Sigmoid colon (tissue), 6 donors: ENCODE measurements at regions not wholly inside any gene's neighbourhood (a gene's known extent, or its start where the extent isn't known, plus 50 kb on each side); places are given as distances from the start of the nearest gene placed in this dataset.

Experiments used
- DNase-seq: peaks from one replicate; pipeline ENCODE4 v3.0.0-alpha.2; 2019
- H3K27ac ChIP-seq, 4 donors: fragments of 200-600 bp; sonication (generic); one replicate each; pipeline ENCODE4 v1.5.1; 2016 to 2019; ENCODE audit warnings: mild to moderate bottlenecking in 1 of 4
- H3K27me3 ChIP-seq, 3 donors: fragments of 200-600 bp; sonication (generic); one replicate each; pipeline ENCODE4 v1.5.1; 2019; ENCODE audit warnings: mild to moderate bottlenecking in 1 of 3
- H3K36me3 ChIP-seq, 4 donors: fragments of 200-600 bp; sonication (generic); one replicate each; pipeline ENCODE4 v1.5.1; 2016 to 2019
- H3K4me1 ChIP-seq, 4 donors: fragments of 200-600 bp; sonication (generic); one replicate each; pipeline ENCODE4 v1.5.1; 2017 to 2019
- H3K4me3 ChIP-seq, 4 donors: fragments of 200-600 bp; sonication (generic); one replicate each; pipeline ENCODE4 v1.5.1; 2017 to 2019; ENCODE audit warnings: mild to moderate bottlenecking in 2 of 4, moderate library complexity in 1 of 4
- H3K9me3 ChIP-seq, 4 donors: fragments of 200-600 bp in 3 of 4; sonication (generic) in 3 of 4; one replicate each; pipeline versions ENCODE4 v1.5.1 to v1.6.1; 2013 to 2019
- EP300 ChIP-seq, 4 donors: sonication (generic); formaldehyde crosslinking; IDR thresholded peaks; one replicate each; pipeline ENCODE4 v1.6.1; 2017; ENCODE audit warnings: antibody characterized with exemption in 4 of 4
- POLR2A ChIP-seq, 2 donors: fragments of 450-650 bp; IDR thresholded peaks; one replicate each; pipeline ENCODE4 v1.6.1; 2016; ENCODE audit warnings: antibody characterized with exemption in 2 of 2, mild to moderate bottlenecking in 2 of 2, moderate library complexity in 2 of 2
- POLR2AphosphoS5 ChIP-seq, 4 donors: sonication (generic); formaldehyde crosslinking; IDR thresholded peaks; one replicate each; pipeline ENCODE4 v1.6.1; 2017; ENCODE audit warnings: antibody characterized with exemption in 4 of 4
- WGBS, 2 donors: extraction: QIAGEN DNeasy Blood & Tissue Kit; methylation state at CpG; one replicate each; pipeline ENCODE4 v1.1.7; 2013; 5-methylcytosine and 5-hydroxymethylcytosine counted together
- intact Hi-C: fragments of 100-400 bp; cut with DNase I; formaldehyde crosslinking; loops from one replicate; pipeline ENCODE4 v1.15.1; 2023
- TF ChIP-seq, protein P1 (sequence below), 4 experiments: fragments of 450-650 bp in 3 of 4; fragments of 200-600 bp in 1 of 4; IDR thresholded peaks; one replicate each; pipeline ENCODE4 v1.5.1; 2016 to 2019; ENCODE audit warnings: antibody characterized with exemption in 4 of 4, mild to moderate bottlenecking in 3 of 4, moderate library complexity in 2 of 4
- donor health status: healthy with polysubstance abuse.
- donor health status: healthy.

DNA sequence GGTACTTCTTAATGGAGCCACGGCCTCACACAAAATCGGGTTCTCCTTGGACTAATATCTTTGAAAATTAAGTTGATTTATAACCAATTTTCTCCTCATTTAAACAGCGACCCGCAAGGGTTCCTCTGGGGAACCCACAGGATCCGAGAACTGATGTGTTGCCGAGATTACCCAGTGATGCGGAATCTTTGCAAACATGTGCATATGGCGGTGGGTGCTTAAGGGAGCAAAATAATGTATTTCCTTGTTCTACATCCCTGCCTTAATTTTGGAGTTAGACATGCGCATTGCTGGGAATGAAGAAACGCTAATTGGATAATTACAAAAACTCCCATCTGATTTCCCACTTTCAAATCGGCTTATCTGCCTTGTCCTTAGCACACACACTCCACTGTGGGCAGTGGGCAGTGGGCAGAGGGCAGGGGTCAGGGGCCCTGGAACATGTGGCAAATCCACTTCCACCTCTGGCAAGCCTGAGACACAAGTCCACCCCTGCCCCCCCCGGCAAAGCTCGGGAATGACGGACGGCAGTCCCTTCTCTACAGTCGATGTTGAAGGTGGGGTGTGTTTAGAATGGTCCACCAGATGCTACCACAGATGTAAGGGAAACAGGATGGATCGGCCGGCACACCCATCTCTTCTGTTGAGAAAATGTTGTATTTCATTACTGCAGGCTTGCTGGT, 137.4 kb upstream of the CDH4 start:
- Histone ChIP-seq H3K27me3 (peaks cover 0 to 28% (median 0%) of the 10 kb centered on the region in 3 donors), H3K27ac (no peak overlapping the region), H3K9me3 (no peaks in the 10 kb centered on the region), H3K36me3 (no peaks in the 10 kb centered on the region), H3K4me3 (no peak overlapping the region), H3K4me1 (no peaks in the 10 kb centered on the region)
- WGBS, 2 donors: 90 to 92% methylated on average over 18 of the region's 18 CpGs
- DNase-seq: no peak
- TF ChIP-seq, protein P1, sequence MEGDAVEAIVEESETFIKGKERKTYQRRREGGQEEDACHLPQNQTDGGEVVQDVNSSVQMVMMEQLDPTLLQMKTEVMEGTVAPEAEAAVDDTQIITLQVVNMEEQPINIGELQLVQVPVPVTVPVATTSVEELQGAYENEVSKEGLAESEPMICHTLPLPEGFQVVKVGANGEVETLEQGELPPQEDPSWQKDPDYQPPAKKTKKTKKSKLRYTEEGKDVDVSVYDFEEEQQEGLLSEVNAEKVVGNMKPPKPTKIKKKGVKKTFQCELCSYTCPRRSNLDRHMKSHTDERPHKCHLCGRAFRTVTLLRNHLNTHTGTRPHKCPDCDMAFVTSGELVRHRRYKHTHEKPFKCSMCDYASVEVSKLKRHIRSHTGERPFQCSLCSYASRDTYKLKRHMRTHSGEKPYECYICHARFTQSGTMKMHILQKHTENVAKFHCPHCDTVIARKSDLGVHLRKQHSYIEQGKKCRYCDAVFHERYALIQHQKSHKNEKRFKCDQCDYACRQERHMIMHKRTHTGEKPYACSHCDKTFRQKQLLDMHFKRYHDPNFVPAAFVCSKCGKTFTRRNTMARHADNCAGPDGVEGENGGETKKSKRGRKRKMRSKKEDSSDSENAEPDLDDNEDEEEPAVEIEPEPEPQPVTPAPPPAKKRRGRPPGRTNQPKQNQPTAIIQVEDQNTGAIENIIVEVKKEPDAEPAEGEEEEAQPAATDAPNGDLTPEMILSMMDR (IDR thresholded peaks at IDR 0.05): no peak
- TF ChIP-seq EP300 (IDR thresholded peaks at IDR 0.05) (no peak), POLR2AphosphoS5 (IDR thresholded peaks at IDR 0.05) (no peak), POLR2A (IDR thresholded peaks at IDR 0.05) (no peak)
- intact Hi-C loops: no loop called here

DNA sequence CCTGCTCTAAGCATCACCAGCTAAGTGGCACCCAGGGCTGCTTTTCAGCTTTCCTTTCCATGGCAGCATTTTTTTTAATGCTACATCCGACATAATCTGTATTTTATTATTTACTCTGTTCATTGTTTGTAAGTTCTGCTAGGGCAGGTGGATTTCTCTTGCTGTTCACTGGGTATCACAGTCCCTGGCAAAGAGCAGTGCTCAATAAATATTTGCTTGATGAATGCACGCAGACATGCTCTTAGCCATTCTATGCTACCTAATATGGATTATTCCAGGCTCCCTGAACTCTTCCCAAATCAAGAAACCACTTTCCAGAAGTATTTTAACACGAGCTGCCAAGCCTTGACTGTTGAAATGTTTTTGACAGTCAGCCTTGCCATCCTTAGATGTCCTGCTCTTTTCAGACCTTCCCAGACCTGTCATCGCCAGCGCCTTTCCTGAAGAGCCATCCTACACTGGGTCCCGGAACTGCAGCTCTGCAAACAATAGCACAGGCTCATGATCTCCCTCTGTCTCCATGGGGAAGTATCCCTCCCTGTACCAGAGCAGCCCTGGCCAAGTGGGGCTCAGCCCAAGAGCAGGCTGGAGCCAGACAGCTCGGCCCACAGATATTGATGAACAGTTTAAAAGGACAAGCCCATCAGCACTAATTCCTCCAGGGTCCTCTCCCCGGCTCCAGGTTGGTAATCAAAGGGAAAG, 136.5 kb upstream of the CDH4 start:
- Histone ChIP-seq H3K9me3 (no peaks in the 10 kb centered on the region), H3K4me3 (no peak overlapping the region), H3K27me3 (peaks cover 0 to 34% (median 3%) of the 10 kb centered on the region in 3 donors), H3K36me3 (no peaks in the 10 kb centered on the region), H3K27ac (peak overlapping the region in 1 of 4 donors; percentile 38), H3K4me1 (no peaks in the 10 kb centered on the region)
- 40 to 58% methylated on average over 8 of the region's 8 CpGs for WGBS, 2 donors
- DNase-seq: no peak
- TF ChIP-seq, protein P1 (IDR thresholded peaks at IDR 0.05): no peak
- TF ChIP-seq EP300 (IDR thresholded peaks at IDR 0.05): no peak
- no peak for TF ChIP-seq POLR2A (IDR thresholded peaks at IDR 0.05)
- no peak for TF ChIP-seq POLR2AphosphoS5 (IDR thresholded peaks at IDR 0.05)
- intact Hi-C loops: no loop called here

DNA sequence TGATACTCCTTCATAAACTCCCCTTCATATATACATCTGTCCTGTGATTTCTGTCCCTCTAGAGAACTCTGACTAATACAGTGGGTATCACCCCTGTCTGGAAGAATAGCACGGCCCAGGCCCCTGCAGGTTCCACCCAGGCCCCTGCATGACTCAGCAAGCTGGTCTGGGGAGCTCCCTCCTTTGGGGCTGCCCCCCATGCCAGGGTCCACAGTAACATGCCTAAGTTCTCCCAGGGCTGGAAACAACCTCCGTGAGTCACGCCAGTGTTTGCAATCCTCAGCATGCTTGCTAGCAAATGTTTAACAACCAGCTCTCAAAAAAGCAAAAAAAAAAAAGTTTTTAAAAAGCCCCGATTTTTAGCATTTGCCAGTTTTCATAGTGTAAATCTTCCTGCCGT, 134.3 kb upstream of the CDH4 start:
- peaks cover 0 to 33% (median 11%) of the 10 kb centered on the region in 3 donors for H3K27me3 ChIP-seq
- no peaks in the 10 kb centered on the region for H3K9me3 ChIP-seq
- intact Hi-C loops: no loop called here
- WGBS, 2 donors: 11 to 55% methylated on average over 5 of the region's 5 CpGs
- TF ChIP-seq POLR2AphosphoS5 (IDR thresholded peaks at IDR 0.05) (no peak), EP300 (IDR thresholded peaks at IDR 0.05) (no peak), POLR2A (IDR thresholded peaks at IDR 0.05) (no peak)
- TF ChIP-seq, protein P1 (IDR thresholded peaks at IDR 0.05): no peak
- no peak overlapping the region for H3K27ac ChIP-seq
- no peaks in the 10 kb centered on the region for H3K36me3 ChIP-seq
- H3K4me3 ChIP-seq: no peak overlapping the region
- DNase-seq: no peak
- no peaks in the 10 kb centered on the region for H3K4me1 ChIP-seq

DNA sequence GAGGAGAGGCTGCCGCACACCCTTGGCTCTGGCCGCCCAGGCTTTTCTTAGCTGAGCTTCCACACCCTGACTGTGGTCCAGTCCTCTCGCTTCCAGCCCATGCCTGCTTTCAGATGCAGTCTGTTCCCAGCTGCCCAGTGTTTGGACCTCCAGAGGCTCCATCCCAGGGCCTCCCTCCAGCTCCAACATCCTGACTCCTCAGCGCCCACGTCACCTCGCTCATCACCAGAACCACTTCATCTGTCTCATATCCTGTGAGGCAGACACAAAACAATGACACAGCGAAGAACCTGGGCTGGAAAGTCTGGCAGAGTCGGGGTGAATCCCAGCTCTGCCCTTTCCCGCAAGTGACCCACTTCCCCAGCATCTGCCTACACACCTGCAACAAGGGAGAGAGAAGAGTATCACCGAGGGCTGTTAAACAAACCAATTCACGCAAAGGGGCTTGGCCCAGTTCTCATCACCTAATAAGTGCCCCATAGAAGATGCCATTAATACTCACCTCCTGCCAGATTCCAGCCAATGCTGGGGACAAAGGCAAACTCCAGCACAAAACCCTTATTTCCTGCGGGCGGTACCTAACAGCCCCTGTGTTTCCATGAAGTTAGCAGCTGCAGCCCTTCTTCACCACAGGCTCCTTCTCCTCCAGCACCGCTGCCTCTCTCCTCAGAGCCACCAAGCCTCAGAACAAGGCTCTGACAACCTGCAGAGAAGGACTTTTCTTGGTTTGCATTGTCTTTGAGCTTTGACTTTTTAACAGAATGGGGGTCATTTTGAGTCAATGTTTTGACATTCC, 133.4 kb upstream of the CDH4 start:
- H3K4me1 ChIP-seq: no peaks in the 10 kb centered on the region
- no peaks in the 10 kb centered on the region for H3K36me3 ChIP-seq
- DNase-seq: no peak
- WGBS, 2 donors: 75 to 80% methylated on average over 14 of the region's 14 CpGs
- no peak overlapping the region for H3K4me3 ChIP-seq
- peaks cover 0 to 33% (median 11%) of the 10 kb centered on the region in 3 donors for H3K27me3 ChIP-seq
- H3K9me3 ChIP-seq: no peaks in the 10 kb centered on the region
- intact Hi-C loops: no loop called here
- no peak overlapping the region for H3K27ac ChIP-seq
- TF ChIP-seq EP300 (IDR thresholded peaks at IDR 0.05) (no peak), POLR2A (IDR thresholded peaks at IDR 0.05) (no peak)

DNA sequence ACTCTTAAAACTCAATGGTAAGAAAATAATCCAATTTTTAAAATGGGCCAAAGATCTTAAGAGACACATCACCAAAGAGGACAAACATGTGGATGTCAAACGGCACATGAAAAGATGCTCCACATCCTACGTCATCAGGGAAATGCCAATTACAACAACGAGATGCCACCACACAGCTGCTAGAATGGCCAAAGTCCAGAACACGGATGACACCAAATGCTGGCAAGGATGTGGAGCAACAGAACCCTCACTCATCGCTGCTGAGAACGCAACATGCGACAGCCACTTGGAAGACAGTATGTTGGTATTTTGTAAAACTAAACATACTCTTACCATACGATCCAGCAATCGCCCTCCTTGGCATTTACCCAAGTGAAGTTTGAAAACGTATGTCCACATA, 132.8 kb upstream of the CDH4 start:
- H3K36me3 ChIP-seq: no peaks in the 10 kb centered on the region
- no peak for TF ChIP-seq EP300 (IDR thresholded peaks at IDR 0.05)
- TF ChIP-seq, protein P1 (IDR thresholded peaks at IDR 0.05): no peak
- H3K27me3 ChIP-seq: peaks cover 0 to 33% (median 11%) of the 10 kb centered on the region in 3 donors
- no peaks in the 10 kb centered on the region for H3K9me3 ChIP-seq
- intact Hi-C loops: no loop called here
- 67 to 76% methylated on average over 10 of the region's 10 CpGs for WGBS, 2 donors
- DNase-seq: no peak
- no peak overlapping the region for H3K4me3 ChIP-seq
- no peak overlapping the region for H3K27ac ChIP-seq
- no peaks in the 10 kb centered on the region for H3K4me1 ChIP-seq
